ENCODE measurements at regions not wholly inside any gene's neighbourhood (a gene's known extent, or its start where the extent isn't known, plus 50 kb on each side); places are given as distances from the start of the nearest gene placed in this dataset.
"Not testable (repeated sequence)": the region's sequence is repeated elsewhere in the genome, so short reads cannot be mapped to it uniquely, and the experiment has no call there.

DNA sequence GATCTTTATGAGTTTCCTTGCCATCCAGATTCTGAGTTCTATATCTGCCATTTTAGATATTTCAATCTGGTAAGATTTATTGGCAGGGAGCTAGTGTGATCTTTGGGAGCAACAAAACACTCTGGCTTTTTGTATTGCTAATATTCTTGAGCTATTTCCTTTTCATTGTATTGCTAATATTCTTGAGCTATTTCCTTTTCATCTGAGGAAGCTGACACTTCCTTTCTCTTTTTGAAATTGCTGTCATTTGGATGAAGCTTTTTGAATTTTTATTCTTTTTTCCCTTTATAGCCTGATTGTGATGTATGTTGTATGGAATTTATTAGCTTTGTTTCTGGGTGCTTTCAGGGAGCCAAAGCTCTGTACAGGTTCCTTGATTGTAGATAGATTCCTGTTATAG lies 873.5 kb upstream of the ATXN8OS start:
- no peaks in the 10 kb centered on the region for H3K27me3 ChIP-seq
- TF ChIP-seq POLR2A (IDR thresholded peaks at IDR 0.05): no peak
- TF ChIP-seq, protein P1, sequence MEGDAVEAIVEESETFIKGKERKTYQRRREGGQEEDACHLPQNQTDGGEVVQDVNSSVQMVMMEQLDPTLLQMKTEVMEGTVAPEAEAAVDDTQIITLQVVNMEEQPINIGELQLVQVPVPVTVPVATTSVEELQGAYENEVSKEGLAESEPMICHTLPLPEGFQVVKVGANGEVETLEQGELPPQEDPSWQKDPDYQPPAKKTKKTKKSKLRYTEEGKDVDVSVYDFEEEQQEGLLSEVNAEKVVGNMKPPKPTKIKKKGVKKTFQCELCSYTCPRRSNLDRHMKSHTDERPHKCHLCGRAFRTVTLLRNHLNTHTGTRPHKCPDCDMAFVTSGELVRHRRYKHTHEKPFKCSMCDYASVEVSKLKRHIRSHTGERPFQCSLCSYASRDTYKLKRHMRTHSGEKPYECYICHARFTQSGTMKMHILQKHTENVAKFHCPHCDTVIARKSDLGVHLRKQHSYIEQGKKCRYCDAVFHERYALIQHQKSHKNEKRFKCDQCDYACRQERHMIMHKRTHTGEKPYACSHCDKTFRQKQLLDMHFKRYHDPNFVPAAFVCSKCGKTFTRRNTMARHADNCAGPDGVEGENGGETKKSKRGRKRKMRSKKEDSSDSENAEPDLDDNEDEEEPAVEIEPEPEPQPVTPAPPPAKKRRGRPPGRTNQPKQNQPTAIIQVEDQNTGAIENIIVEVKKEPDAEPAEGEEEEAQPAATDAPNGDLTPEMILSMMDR (IDR thresholded peaks at IDR 0.05): no peak
- no peak for DNase-seq
- intact Hi-C loops (cut with DNase I): no loop called here
- H3K4me1 ChIP-seq: no peaks in the 10 kb centered on the region
- H3K27ac ChIP-seq: no peak overlapping the region
- H3K9me3 ChIP-seq: no peaks in the 10 kb centered on the region
- H3K36me3 ChIP-seq: no peaks in the 10 kb centered on the region
- no peak overlapping the region for H3K4me3 ChIP-seq (replicated peaks in 1 of 3)

- intact Hi-C loops (cut with DNase I): no loop called here
- WGBS, 2 donors: 95 to 97% methylated on average over 2 of the region's 2 CpGs
- TF ChIP-seq, protein P1 (IDR thresholded peaks at IDR 0.05): no peak
- no peak for TF ChIP-seq POLR2A (IDR thresholded peaks at IDR 0.05)
Measured at GRCh38 chr13:69226427-69226826, 881.2 kb upstream of the ATXN8OS start.

DNA sequence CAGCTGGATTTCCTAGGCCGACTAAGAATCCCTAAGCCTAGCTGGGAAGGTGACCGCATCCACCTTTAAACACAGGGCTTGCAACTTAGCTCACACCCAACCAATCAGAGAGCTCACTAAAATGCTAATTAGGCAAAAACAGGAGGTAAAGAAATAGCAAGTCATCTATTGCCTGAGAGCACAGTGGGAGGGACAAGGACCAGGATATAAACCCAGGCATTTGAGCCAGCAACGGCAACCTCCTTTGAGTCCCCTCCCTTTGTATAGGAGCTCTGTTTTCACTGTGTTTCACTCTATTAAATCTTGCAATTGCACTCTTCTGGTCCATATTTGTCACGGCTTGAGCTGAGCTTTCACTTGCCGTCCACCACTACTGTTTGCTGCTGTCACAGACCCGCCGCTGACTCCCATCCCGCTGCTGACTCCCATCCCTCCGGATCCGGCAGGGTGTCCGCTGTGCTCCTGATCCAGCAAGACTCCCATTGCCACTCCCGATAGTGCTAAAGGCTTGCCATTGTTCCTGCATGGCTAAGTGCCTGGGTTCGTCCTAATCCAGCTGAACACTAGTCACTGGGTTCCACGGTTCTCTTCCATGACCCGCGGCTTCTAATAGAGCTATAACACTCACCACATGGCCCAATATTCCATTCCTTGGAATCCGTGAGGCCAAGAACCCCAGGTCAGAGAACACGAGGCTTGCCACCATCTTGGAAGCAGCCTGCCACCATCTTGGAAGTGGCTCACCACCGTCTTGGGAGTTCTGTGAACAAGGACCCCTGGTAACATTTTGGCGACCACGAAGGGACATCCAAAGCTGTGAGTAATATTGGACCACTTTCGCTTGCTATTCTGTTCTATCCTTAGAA lies 885.8 kb upstream of the ATXN8OS start:
- WGBS, 2 donors: 95 to 96% methylated on average over 22 of the region's 22 CpGs
- H3K4me1 ChIP-seq; H3K27me3 ChIP-seq; H3K27ac ChIP-seq; H3K9me3 ChIP-seq; H3K36me3 ChIP-seq; DNase-seq; H3K4me3 ChIP-seq (replicated peaks in 1 of 3); intact Hi-C loops (cut with DNase I): not testable (repeated sequence)

More at GRCh38 chr13:69226427-69226826, 881.2 kb upstream of the ATXN8OS start:
- Histone ChIP-seq H3K4me1 (no peaks in the 10 kb centered on the region), H3K27ac (no peak overlapping the region), H3K36me3 (no peaks in the 10 kb centered on the region), H3K4me3 (replicated peaks in 1 of 3) (no peak overlapping the region), H3K9me3 (no peaks in the 10 kb centered on the region), H3K27me3 (no peaks in the 10 kb centered on the region)
- no peak for DNase-seq

GRCh38 chr13:69213396-69213795 lies 894.2 kb upstream of the ATXN8OS start:
- intact Hi-C loops (cut with DNase I): no loop called here
- no peak overlapping the region for H3K4me3 ChIP-seq (replicated peaks in 1 of 3)
- no peaks in the 10 kb centered on the region for H3K36me3 ChIP-seq
- no peaks in the 10 kb centered on the region for H3K9me3 ChIP-seq
- no peak for TF ChIP-seq POLR2A (IDR thresholded peaks at IDR 0.05)
- TF ChIP-seq, protein P1 (IDR thresholded peaks at IDR 0.05): no peak
- 41 to 42% methylated on average over 4 of the region's 4 CpGs for WGBS, 2 donors
- no peaks in the 10 kb centered on the region for H3K4me1 ChIP-seq
- H3K27me3 ChIP-seq: no peaks in the 10 kb centered on the region
- no peak for DNase-seq
- H3K27ac ChIP-seq: no peak overlapping the region

GRCh38 chr13:69204620-69205019 lies 903.0 kb upstream of the ATXN8OS start:
- 55 to 69% methylated on average over 2 of the region's 2 CpGs for whole genome bisulfite sequencing, 2 donors
- Histone ChIP-seq H3K4me3 (replicated peaks in 1 of 3) (no peak overlapping the region), H3K36me3 (no peaks in the 10 kb centered on the region), H3K27ac (no peak overlapping the region), H3K9me3 (no peaks in the 10 kb centered on the region), H3K4me1 (no peaks in the 10 kb centered on the region), H3K27me3 (no peaks in the 10 kb centered on the region)
- no peak for DNase-seq
- TF ChIP-seq, protein P1 (IDR thresholded peaks at IDR 0.05): no peak
- no peak for TF ChIP-seq POLR2A (IDR thresholded peaks at IDR 0.05)
- intact Hi-C loops (cut with DNase I): no loop called here
